Esophagus squamous epithelium (tissue), 5 donors: ENCODE measurements at regions not wholly inside any gene's neighbourhood (a gene's known extent, or its start where the extent isn't known, plus 50 kb on each side); places are given as distances from the start of the nearest gene placed in this dataset.

ENCODE experiments used
- DNase-seq: peaks from one replicate; lab custom pipeline; 2025; lab: John Stamatoyannopoulos, UW
- H3K27ac ChIP-seq, 4 donors: fragments of 200-600 bp; sonication (generic); one replicate each; pipeline ENCODE4 v1.5.1; 2016 to 2019; ENCODE audit warnings: mild to moderate bottlenecking in 1 of 4
- H3K27me3 ChIP-seq, 4 donors: fragments of 200-600 bp; sonication (generic); 1 replicate in 3 of 4; 2 replicates in 1 of 4; pipeline versions ENCODE4 v1.5.1 to v1.6.0; 2017 to 2021; ENCODE audit warnings: antibody characterized with exemption in 1 of 4
- H3K36me3 ChIP-seq, 3 donors: fragments of 200-600 bp; sonication (generic); one replicate each; pipeline ENCODE4 v1.5.1; 2016 to 2019
- H3K4me1 ChIP-seq, 3 donors: fragments of 200-600 bp; sonication (generic); one replicate each; pipeline ENCODE4 v1.5.1; 2017 to 2019
- H3K4me3 ChIP-seq, 4 donors: fragments of 200-600 bp; sonication (generic); 1 replicate in 3 of 4; 2 replicates in 1 of 4; pipeline ENCODE4 v1.5.1; 2016 to 2019; ENCODE audit warnings: mild to moderate bottlenecking in 2 of 4, moderate library complexity in 1 of 4
- H3K9me3 ChIP-seq, 3 donors: fragments of 200-600 bp; sonication (generic); one replicate each; pipeline ENCODE4 v1.5.1; 2016 to 2019
- POLR2A ChIP-seq, 4 donors: fragments of 450-650 bp; IDR thresholded peaks; one replicate each; pipeline ENCODE4 v1.6.1; 2017; ENCODE audit warnings: antibody characterized with exemption in 4 of 4, mild to moderate bottlenecking in 4 of 4, moderate library complexity in 3 of 4
- WGBS, 2 donors: methylation state at CpG; one replicate each; pipeline ENCODE4 v1.1.5; 2018; 5-methylcytosine and 5-hydroxymethylcytosine counted together
- intact Hi-C: fragments of 100-400 bp; cut with DNase I; formaldehyde crosslinking; loops from one replicate; pipeline ENCODE4 v1.15.0; 2022
- TF ChIP-seq, protein P1 (sequence below), 6 experiments: fragments of 450-650 bp in 4 of 6; fragments of 200-600 bp in 2 of 6; sonication (generic) in 2 of 6; IDR thresholded peaks; one replicate each; pipeline ENCODE4 v1.5.1; 2016 to 2019; ENCODE audit warnings: antibody characterized with exemption in 6 of 6, mild to moderate bottlenecking in 4 of 6, moderate library complexity in 4 of 6
- donor health status: DM: yes; HTN: yes; CAD: no.

GRCh38 chr12:84596266-84596665, 316.3 kb downstream of the SLC6A15 start:
- H3K27ac ChIP-seq, result no peak overlapping the region
- no peaks in the 10 kb centered on the region for H3K27me3 ChIP-seq
- no peaks in the 10 kb centered on the region for H3K9me3 ChIP-seq
- WGBS, 2 donors, result 73% methylated on average over 2 of the region's 2 CpGs
- TF ChIP-seq, protein P1, sequence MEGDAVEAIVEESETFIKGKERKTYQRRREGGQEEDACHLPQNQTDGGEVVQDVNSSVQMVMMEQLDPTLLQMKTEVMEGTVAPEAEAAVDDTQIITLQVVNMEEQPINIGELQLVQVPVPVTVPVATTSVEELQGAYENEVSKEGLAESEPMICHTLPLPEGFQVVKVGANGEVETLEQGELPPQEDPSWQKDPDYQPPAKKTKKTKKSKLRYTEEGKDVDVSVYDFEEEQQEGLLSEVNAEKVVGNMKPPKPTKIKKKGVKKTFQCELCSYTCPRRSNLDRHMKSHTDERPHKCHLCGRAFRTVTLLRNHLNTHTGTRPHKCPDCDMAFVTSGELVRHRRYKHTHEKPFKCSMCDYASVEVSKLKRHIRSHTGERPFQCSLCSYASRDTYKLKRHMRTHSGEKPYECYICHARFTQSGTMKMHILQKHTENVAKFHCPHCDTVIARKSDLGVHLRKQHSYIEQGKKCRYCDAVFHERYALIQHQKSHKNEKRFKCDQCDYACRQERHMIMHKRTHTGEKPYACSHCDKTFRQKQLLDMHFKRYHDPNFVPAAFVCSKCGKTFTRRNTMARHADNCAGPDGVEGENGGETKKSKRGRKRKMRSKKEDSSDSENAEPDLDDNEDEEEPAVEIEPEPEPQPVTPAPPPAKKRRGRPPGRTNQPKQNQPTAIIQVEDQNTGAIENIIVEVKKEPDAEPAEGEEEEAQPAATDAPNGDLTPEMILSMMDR (IDR thresholded peaks at IDR 0.05), result no peak
- TF ChIP-seq POLR2A (IDR thresholded peaks at IDR 0.05), result no peak
- H3K4me3 ChIP-seq, result no peak overlapping the region
- H3K36me3 ChIP-seq, result no peaks in the 10 kb centered on the region
- no peaks in the 10 kb centered on the region for H3K4me1 ChIP-seq
- intact Hi-C loops, result no loop called here
- no peak for DNase-seq

DNA sequence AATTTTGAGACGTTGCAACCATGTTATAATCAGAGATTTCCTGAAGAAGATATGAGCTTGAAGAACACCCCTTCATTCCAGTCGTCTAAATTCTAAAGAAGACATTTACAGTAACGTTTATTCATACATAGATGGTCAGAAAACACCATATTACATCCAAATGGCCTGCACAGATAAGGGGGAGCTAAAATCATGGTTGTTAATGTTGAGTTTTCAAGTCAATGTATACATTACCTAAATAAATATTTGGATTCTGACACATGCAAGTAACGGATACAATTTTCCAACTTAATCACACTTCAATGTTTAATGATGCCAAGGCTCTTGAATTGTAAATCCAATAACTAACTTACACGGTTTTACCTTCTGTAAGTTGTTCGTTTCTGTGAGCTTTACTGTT, 318.4 kb downstream of the SLC6A15 start:
- 34 to 46% methylated on average over 6 of the region's 6 CpGs for WGBS, 2 donors
- TF ChIP-seq POLR2A (IDR thresholded peaks at IDR 0.05), result no peak
- TF ChIP-seq, protein P1 (IDR thresholded peaks at IDR 0.05), result no peak
- H3K9me3 ChIP-seq, result no peaks in the 10 kb centered on the region
- no peaks in the 10 kb centered on the region for H3K4me1 ChIP-seq
- H3K4me3 ChIP-seq, result no peak overlapping the region
- no peaks in the 10 kb centered on the region for H3K27me3 ChIP-seq
- intact Hi-C loops, result no loop called here
- DNase-seq, result no peak
- no peaks in the 10 kb centered on the region for H3K36me3 ChIP-seq
- H3K27ac ChIP-seq, result no peak overlapping the region

GRCh38 chr12:84585776-84586395, 326.7 kb downstream of the SLC6A15 start:
- H3K27me3 ChIP-seq, result no peaks in the 10 kb centered on the region
- WGBS, 2 donors, result 43 to 45% methylated on average over 5 of the region's 5 CpGs
- no peak overlapping the region for H3K4me3 ChIP-seq
- H3K36me3 ChIP-seq, result no peaks in the 10 kb centered on the region
- H3K9me3 ChIP-seq, result no peaks in the 10 kb centered on the region
- intact Hi-C loops, result no loop called here
- H3K4me1 ChIP-seq, result no peaks in the 10 kb centered on the region
- TF ChIP-seq, protein P1 (IDR thresholded peaks at IDR 0.05), result no peak
- no peak for TF ChIP-seq POLR2A (IDR thresholded peaks at IDR 0.05)
- no peak overlapping the region for H3K27ac ChIP-seq
- no peak for DNase-seq

DNA sequence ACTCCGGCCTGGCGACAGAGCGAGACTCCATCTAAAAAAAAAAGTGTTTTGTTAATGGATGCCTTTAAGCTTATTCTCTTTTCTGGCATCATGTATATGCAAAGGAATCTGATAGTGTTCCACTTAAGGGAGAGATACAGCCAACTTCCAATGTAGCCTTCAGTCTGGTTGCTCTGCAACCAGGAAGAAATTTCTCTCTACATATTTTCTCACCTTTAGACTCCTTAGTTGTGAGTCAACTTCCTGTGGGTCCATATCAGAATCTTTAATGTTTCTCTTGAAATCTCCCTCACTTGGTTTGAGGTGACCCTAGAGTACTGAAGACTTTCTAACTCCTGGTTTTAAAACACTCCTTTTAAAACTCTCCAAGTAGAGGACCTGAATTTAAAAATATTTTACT, 340.4 kb downstream of the SLC6A15 start:
- Histone ChIP-seq H3K27me3 (no peaks in the 10 kb centered on the region), H3K4me1 (no peaks in the 10 kb centered on the region), H3K36me3 (no peaks in the 10 kb centered on the region), H3K4me3 (no peak overlapping the region), H3K27ac (no peak overlapping the region), H3K9me3 (no peaks in the 10 kb centered on the region)
- no peak for DNase-seq
- TF ChIP-seq, protein P1 (IDR thresholded peaks at IDR 0.05), result no peak
- TF ChIP-seq POLR2A (IDR thresholded peaks at IDR 0.05), result no peak
- intact Hi-C loops, result no loop called here
- 65% methylated on average over 3 of the region's 3 CpGs; no CpG with 5 or more reads in 1 of the 2 donors for WGBS, 2 donors

DNA sequence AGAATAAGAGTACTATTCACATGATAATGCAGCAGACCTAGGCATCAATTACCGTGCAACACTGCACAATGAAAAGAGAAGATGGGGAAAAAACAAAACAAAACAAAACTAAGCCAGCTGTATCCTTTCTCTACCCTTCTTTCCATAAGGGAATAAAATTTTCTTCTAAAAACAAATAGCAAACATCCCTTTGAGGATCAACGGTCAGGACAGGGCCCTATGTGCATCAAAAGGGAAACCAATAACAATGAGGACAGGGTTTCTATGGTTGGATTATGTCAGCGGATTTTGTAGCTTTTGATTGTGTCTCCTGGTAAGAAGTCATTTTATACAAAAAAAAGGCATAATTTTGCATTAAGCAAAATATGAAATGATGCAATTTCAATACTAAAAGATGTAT, 350.3 kb downstream of the SLC6A15 start:
- WGBS, 2 donors, result 55 to 61% methylated on average over 3 of the region's 3 CpGs
- intact Hi-C loops, result no loop called here
- no peaks in the 10 kb centered on the region for H3K4me1 ChIP-seq
- no peak overlapping the region for H3K27ac ChIP-seq
- H3K36me3 ChIP-seq, result no peaks in the 10 kb centered on the region
- DNase-seq, result no peak
- H3K4me3 ChIP-seq, result no peak overlapping the region
- H3K27me3 ChIP-seq, result no peaks in the 10 kb centered on the region
- TF ChIP-seq, protein P1 (IDR thresholded peaks at IDR 0.05), result no peak
- no peak for TF ChIP-seq POLR2A (IDR thresholded peaks at IDR 0.05)
- H3K9me3 ChIP-seq, result no peaks in the 10 kb centered on the region
